ENCODE measurements at regions not wholly inside any gene's neighbourhood (a gene's known extent, or its start where the extent isn't known, plus 50 kb on each side); places are given as distances from the start of the nearest gene placed in this dataset.
A peak's percentile ranks its signal among the peaks of the same experiment; 100 is the strongest.
"Not testable (repeated sequence)": the region's sequence is repeated elsewhere in the genome, so short reads cannot be mapped to it uniquely, and the experiment has no call there.

DNA sequence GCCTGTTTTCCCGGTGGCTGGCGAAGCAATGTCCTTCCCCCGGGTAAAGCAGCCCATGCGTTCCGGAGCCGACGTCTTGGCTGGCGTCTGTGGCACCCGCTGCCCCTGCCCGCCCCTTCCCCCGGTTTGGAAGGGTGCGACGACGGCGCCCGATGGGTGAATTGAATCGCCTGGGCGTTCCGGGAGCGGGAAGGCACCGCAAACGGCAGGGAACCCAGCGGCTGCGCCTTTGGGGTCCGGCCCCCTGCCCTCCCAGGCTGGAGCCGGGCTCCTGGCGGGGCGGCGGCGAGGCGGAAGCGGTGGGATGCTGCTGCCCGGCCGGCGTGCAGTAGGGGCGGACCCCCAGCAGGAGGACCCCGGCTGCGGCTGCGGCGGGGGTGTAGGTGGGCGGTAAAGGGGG is 123.6 kb upstream of the RHOU start:
- DNase-seq = not testable (repeated sequence)

GRCh38 chr1:228622002-228622716 is 113.1 kb upstream of the RHOU start:
- DNase-seq = peak in 1 of 2 experiments; percentile 22

DNA sequence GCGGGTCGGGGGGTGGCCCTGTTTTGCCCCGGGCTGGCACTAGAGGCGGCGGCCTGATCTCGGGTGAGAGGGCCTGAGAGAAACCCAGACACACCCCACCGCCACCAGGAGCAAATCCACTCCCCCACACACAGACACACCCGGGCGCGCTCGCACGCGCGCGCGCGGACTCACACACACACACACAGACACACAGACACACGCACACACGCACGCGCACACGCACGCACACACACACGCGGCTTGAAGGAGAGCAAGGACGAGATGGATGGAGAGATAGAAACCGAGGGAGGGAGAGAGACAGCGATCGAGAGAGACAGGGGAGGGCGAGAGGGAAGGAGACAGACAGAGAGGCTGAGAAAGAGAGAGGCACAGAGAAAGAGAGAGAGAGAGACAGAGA is 108.8 kb upstream of the RHOU start:
- DNase-seq = not testable (repeated sequence)

DNA sequence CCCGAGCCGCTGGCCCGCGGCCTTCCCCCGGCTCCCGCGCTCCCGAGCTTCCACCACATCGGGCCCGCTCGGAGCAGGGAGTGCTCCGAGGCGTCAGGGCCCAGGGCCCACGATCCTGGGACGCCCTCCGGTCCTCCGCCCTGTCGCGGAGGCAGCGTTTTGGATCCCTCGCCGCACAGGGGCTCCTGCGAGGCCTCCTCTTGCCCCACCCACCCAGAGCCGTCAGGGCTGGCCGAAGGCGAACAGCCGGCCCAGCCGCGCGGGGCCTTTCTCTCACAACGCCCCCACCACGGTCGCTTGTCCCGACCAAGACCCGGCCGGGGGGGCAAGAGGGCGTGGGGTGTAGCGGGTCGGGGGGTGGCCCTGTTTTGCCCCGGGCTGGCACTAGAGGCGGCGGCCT is 102.4 kb upstream of the RHOU start:
- peak in 1 of 2 experiments; percentile 26 for DNase-seq

- peak; percentile 75 to 77 for DNase-seq
Measured at GRCh38 chr1:228635304-228635703, 100.0 kb upstream of the RHOU start.

DNA sequence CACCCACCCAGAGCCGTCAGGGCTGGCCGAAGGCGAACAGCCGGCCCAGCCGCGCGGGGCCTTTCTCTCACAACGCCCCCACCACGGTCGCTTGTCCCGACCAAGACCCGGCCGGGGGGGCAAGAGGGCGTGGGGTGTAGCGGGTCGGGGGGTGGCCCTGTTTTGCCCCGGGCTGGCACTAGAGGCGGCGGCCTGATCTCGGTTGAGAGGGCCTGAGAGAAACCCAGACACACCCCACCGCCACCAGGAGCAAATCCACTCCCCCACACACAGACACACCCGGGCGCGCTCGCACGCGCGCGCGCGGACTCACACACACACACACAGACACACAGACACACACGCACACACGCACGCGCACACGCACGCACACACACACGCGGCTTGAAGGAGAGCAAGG is 97.8 kb upstream of the RHOU start:
- DNase-seq = peak in 1 of 2 experiments; percentile 36

DNA sequence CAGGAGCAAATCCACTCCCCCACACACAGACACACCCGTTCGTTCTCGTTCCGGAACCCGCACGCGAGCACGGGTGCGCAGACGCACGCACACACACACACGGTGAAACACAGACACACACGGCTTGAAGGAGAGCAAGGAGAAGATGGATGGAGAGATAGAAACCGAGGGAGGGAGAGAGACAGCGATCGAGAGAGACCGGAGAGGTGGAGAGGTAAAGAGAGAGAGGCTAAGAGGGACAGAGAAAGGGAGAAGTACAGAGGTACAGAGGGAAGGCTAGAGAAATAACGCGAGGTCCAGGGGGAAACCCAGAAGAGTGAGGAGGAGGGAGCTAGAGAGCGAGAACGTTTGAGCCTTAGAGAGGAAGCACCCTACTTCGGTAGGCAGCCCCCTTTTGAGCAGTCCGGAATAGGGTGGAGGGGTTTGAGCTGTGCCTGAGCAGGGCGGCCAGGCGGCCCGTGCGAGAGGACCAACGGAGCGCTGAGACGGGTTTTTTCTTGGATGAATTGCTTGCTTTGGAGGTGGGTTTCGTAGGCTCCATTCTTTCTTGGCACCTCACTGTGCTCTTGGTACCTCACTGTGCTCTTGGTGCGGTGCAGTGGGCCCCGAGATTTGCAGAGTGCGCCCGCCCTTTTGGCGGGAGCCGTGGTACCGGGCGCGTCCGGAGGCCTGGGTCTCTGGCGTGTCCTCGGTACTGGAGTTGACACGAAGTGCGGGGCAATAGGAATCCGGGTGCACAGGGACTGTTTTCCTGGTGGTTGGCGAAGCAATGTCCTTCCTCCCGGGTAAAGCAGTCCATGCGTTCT is 88.4 kb upstream of the RHOU start:
- peak; percentile 73 to 77 for DNase-seq

- peak; percentile 44 to 52 for DNase-seq
Measured at GRCh38 chr1:228647523-228648444, 87.5 kb upstream of the RHOU start.

DNA sequence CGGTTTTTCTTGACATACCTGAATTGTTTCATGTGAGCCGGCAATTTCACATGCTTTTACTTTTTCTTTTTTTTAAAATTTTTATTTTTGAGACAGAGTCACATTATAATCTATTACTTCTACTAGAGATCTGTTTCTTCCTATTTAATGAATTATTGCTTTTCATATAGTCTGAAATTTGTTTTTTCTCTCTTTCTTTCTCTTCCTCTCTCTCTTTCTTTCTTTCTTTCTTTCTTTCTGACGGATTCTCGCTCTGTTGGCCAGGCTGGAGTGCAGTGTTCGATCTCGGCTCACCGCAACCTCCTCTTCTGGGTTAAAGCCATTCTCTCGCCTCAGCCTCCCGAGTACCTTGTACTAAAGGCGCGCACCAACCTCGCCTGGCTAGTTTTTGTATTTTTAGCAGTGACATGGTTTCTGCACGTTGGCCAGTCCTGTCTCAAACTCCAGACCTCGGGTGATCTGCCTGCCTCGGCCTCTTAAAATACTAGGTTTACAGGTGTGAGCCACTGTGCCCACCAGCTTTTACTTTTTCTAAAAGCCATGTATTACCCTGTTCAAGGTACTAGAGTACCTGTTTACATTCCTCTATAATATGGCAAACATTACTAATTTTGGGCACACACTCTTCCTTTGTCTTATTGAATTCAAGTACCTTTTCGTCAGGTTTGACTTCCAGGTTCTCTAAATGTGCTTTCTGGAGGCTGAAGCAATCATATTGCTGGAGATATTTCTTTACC is 86.5 kb upstream of the RHOU start:
- no peak for DNase-seq

GRCh38 chr1:228650141-228650540 is 85.1 kb upstream of the RHOU start:
- peak in 1 of 2 experiments; percentile 33 for DNase-seq

DNA sequence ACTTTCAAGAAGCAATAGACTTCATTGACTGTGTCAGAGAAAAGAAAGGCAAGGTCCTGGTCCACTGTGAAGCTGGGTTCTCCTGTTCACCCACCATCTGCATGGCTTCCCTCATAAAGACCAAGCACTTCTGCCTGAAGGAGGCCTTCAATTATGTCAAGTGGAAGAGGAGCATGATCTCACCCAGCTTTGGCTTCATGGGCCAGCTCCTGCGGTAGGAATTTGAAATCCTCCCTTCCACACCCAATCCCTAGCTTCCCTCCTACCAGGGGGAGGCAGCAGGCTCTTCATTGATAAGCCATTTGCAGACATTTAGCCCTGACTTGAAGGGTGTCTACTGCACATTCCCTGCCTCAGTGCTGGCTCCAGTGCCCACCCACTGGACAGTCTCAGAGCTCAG is 84.3 kb upstream of the RHOU start:
- no peak for DNase-seq

DNA sequence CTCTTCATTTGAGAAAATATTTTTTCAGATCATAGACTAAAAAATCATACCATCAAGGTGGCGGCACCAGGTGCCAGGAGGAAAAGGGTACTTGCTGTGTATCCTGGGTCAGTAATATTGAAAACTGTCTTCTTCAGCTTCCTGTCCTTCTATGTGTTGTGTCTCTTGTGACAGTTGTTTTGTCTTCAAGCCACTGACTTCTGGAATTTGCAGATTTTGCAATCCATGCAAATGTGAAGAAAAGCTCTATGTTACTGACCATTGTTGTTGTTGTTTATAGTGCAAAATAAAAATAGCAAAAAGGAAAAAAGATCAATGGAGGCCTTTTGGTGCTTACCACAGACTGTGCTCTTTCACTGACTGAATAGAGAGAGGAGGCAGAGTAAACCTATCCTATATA is 83.2 kb upstream of the RHOU start:
- DNase-seq = no peak

GRCh38 chr1:228653057-228653456 is 82.2 kb upstream of the RHOU start:
- DNase-seq = not testable (repeated sequence)

DNA sequence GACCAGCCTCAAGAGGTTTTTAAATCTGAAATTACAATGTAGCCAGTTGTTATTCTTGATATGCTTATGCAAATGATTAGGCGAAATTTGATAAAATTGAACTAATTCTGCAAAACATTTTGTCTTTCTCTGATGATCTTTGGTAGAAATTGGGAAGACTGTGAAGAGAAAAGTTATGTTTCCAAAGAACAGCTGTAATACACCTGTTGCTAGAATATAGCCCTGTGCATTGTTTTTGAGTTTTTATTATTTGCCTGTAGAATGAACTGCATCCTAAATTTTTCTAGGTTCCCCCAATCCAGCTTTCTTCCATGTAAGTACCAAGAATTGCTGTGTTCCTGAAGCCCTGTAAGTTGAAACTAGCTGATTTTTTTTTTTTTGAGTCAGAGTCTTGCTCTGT is 81.5 kb upstream of the RHOU start:
- no peak for DNase-seq

DNA sequence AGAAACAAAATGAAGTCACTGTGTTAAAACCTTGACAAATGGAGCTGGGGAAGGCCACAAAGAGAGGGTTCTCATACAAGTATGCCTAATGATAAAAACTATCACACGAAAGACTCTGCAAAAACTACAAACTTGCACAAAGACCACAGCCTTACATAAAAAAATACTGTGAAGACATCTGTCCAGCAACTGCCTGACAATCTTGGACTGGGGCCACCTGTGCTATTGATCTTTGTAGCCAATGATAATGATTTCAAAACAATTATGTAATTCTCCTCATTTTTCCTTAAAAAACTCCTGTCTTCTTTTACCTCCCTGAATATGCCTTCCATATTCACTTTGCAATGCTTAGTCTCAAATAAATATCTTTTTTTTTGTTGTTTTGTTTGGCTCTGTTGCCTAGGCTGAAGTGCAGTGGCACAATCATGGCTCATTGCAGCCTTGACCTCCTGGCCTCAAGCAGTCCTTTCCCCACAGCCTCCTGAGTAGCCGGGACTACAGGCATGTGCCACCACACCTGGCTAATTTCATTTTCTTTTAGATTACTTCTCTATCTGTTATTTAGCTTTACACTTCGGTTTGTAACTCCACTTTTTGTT is 79.4 kb upstream of the RHOU start:
- no peak for DNase-seq

GRCh38 chr1:228662007-228662689 is 73.1 kb upstream of the RHOU start:
- DNase-seq = not testable (repeated sequence)

GRCh38 chr1:228664399-228664914 is 70.8 kb upstream of the RHOU start:
- peak; percentile 82 to 83 for DNase-seq

- DNase-seq = no peak
Measured at GRCh38 chr1:228666686-228667623, 68.3 kb upstream of the RHOU start.

DNA sequence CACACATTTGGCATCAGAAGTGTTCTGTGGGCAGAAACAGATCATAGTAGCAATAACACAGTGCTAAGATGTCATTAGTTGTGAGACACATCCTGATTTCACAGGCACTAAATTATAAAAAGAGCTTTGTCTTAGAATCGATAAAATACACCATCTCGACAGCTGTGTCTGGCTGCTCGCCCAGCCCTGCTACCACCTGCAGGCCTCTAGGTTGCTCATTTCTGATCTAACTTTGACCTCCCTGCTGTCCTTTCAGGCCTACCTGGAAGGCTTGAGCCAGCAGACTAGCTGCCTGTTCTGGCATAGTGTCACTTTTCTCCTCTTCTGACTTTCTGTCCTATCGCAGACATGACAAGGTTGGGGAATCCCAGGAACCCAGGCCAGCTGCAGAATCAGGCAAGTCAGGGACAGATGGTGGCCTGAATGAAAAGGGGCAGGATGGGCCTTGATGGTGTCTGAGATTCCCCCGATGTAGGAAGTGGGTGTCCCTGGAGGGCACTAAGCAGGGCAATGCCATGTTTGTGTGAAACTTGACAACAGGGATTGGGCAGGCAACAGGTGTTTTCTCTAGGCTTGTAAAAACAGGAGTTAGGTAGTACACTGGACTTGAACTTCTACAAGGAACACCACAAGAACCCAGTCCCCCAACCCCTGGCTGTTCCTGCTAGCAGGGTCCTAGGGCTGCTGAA is 66.6 kb upstream of the RHOU start:
- no peak for DNase-seq
